Right lobe of liver (tissue), 6 donors: ENCODE measurements at regions not wholly inside any gene's neighbourhood (a gene's known extent, or its start where the extent isn't known, plus 50 kb on each side); places are given as distances from the start of the nearest gene placed in this dataset.
"Not testable (repeated sequence)": the region's sequence is repeated elsewhere in the genome, so short reads cannot be mapped to it uniquely, and the experiment has no call there.

Experiments
- ATAC-seq, 4 donors: fragments of 200-7000 bp; cut with Tn5 transposase; one replicate each; pipeline ENCODE4 v1.9.1; 2020; ENCODE audit warnings: mild to moderate bottlenecking in 4 of 4, moderate library complexity in 4 of 4
- DNase-seq, 3 donors: peaks; one replicate each; pipeline ENCODE4 v3.0.0-alpha.2; 2020
- H3K27ac ChIP-seq, 3 donors: fragments of 200-600 bp; one replicate each; pipeline ENCODE4 v1.8.0; 2022
- H3K27me3 ChIP-seq, 2 donors: fragments of 200-600 bp; one replicate each; pipeline ENCODE4 v1.8.0; 2022
- H3K36me3 ChIP-seq, 4 donors: fragments of 200-600 bp; sonication (generic) in 1 of 4; one replicate each; pipeline versions ENCODE4 v1.5.1 to v1.8.0; 2017 to 2022; ENCODE audit warnings: control low read depth in 1 of 4
- H3K4me1 ChIP-seq, 4 donors: fragments of 200-600 bp; sonication (generic) in 1 of 4; one replicate each; pipeline versions ENCODE4 v1.5.1 to v1.8.0; 2017 to 2022; ENCODE audit warnings: control low read depth in 1 of 4
- H3K4me3 ChIP-seq, 3 donors: fragments of 200-600 bp; one replicate each; pipeline ENCODE4 v1.8.0; 2022
- H3K9me3 ChIP-seq, 4 donors: fragments of 200-600 bp; sonication (generic) in 1 of 4; one replicate each; pipeline versions ENCODE4 v1.5.1 to v1.8.0; 2017 to 2022; ENCODE audit warnings: control low read depth in 1 of 4
- POLR2A ChIP-seq: fragments of 450-650 bp; IDR thresholded peaks from one replicate; pipeline ENCODE4 v1.6.1; 2017; ENCODE audit warnings: antibody characterized with exemption, mild to moderate bottlenecking
- WGBS: methylation state at CpG from one replicate; pipeline ENCODE4 v1.1.6; 2018; ENCODE audit warnings: low coverage, low lambda C conversion rate; ENCODE audit not compliant: insufficient coverage; ENCODE audit errors: missing lambda C conversion rate; 5-methylcytosine and 5-hydroxymethylcytosine counted together
- intact Hi-C, 2 donors: fragments of 100-400 bp; cut with DNase I; formaldehyde crosslinking; loops; one replicate each; pipeline versions ENCODE4 v1.11.2 to v1.14.1; 2022
- TF ChIP-seq, protein P1 (sequence below), 4 donors: fragments of 200-600 bp in 3 of 4; fragments of 450-650 bp in 1 of 4; IDR thresholded peaks; one replicate each; pipeline versions ENCODE4 v1.5.1 to v1.8.0; 2016 to 2022; ENCODE audit warnings: antibody characterized with exemption in 4 of 4, mild to moderate bottlenecking in 2 of 4
- donor health status: DM: no; HTN: yes; CAD: no.
- donor health status: DM: no; HTN: no; CAD: no.
- donor health status: DM: no; HTN: no; CAD: no.
- donor health status: DM: no; HTN: yes; CAD: no.
- donor health status: DM: no; HTN: yes; CAD: no.

DNA sequence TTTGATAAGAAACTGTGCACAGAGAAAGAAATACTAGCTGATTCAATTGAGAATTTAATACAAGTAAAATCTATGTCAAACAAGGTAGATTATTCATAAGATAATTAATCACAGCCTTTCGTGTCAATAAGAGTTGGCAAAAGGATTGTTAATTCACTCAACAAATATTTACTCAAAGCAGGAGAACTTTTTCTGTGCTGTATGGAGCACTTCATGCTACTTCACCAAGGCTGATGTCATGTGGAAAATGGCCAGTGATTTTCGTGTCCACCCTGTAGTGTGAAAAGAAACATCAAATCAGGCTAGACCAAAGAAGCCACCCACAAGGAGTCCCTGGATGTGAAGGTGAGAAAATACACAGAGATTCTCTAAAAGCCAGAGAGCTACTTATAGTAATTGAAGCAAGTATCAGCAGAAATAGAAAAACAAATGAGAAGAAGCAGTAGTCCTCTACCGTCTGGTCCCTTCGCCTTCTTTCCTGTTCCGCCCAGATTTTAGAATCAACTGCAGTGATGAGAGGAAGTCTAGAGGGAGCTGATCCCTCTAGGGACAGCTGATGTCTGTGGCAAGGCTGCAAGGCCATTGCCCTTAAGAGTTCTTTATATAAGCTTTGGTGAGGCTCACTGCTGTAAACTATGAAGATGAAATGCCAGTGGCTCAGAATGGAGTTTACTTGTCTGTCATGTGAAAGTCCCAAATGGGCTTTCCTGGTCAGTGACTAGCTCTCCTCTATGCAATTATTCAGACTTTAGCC is 201.3 kb upstream of the APCDD1 start:
- no peak overlapping the region for H3K27ac ChIP-seq
- TF ChIP-seq, protein P1, sequence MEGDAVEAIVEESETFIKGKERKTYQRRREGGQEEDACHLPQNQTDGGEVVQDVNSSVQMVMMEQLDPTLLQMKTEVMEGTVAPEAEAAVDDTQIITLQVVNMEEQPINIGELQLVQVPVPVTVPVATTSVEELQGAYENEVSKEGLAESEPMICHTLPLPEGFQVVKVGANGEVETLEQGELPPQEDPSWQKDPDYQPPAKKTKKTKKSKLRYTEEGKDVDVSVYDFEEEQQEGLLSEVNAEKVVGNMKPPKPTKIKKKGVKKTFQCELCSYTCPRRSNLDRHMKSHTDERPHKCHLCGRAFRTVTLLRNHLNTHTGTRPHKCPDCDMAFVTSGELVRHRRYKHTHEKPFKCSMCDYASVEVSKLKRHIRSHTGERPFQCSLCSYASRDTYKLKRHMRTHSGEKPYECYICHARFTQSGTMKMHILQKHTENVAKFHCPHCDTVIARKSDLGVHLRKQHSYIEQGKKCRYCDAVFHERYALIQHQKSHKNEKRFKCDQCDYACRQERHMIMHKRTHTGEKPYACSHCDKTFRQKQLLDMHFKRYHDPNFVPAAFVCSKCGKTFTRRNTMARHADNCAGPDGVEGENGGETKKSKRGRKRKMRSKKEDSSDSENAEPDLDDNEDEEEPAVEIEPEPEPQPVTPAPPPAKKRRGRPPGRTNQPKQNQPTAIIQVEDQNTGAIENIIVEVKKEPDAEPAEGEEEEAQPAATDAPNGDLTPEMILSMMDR (IDR thresholded peaks at IDR 0.05) = no peak
- TF ChIP-seq POLR2A = no peak
- no peak overlapping the region for H3K4me3 ChIP-seq
- no peaks in the 10 kb centered on the region for H3K9me3 ChIP-seq
- 55% methylated on average over 5 of the region's 5 CpGs for WGBS
- H3K27me3 ChIP-seq = no peaks in the 10 kb centered on the region
- intact Hi-C loops = no loop called here
- no peaks in the 10 kb centered on the region for H3K36me3 ChIP-seq
- DNase-seq = no peak
- ATAC-seq = peak in 2 of 4 donors; percentile 24 to 25
- no peaks in the 10 kb centered on the region for H3K4me1 ChIP-seq

DNA sequence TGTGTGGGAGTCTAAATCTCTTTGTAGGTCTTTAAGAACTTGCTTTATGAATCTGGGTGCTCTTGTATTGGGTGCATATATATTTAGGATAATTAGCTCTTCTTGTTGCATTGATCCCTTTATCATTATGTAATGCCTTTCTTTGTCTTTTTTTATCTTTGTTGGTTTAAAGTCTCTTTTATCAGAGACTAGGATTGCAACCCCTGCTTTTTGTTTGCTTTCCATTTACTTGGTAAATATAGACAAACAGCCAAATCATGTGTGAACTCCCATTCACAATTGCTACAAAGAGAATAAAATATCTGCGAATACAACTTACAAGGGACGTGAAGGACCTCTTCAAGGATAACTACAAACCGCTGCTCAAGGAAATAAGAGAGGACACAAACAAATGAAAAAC is 198.2 kb upstream of the APCDD1 start:
- 36% methylated on average over 3 of the region's 3 CpGs for WGBS
- H3K27me3 ChIP-seq, ATAC-seq, H3K36me3 ChIP-seq, H3K27ac ChIP-seq, H3K4me1 ChIP-seq, H3K4me3 ChIP-seq, H3K9me3 ChIP-seq, DNase-seq, intact Hi-C loops: not testable (repeated sequence)

DNA sequence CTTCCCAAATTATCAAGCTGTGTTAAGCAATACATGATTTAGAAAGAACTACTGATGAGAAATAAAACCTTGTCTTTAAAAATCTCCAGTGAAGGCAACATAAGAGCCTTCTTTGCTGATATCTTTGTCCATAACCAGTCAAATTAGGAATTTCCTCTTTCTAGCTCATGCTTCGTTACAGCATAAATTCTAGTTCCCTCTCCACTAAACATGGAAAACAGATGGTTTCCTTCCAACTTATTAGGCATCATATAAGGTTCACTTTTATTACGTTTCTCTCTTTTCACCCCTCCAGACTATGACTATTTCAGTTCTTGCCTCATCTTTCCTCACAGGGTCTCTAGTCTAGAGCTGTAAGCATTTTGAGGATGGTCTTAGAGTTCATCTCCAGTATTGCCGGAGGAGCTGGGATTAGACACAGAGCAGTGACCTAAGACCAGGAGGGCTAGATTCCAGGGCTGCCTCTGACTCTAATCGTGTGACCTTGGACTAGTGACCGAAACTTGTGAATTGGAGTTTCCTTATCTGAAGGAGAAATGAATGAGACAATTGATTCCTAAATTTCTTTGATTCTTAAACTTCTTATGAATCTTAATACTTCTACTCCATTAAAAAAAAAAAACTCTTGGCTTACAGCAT is 195.5 kb upstream of the APCDD1 start:
- H3K4me1 ChIP-seq = no peaks in the 10 kb centered on the region
- TF ChIP-seq, protein P1 (IDR thresholded peaks at IDR 0.05) = no peak
- no peak for TF ChIP-seq POLR2A
- no peak for ATAC-seq
- H3K9me3 ChIP-seq = no peaks in the 10 kb centered on the region
- intact Hi-C loops = no loop called here
- H3K36me3 ChIP-seq = no peaks in the 10 kb centered on the region
- WGBS = 34% methylated on average over 5 of the region's 5 CpGs
- no peak overlapping the region for H3K27ac ChIP-seq
- no peak for DNase-seq
- H3K27me3 ChIP-seq = no peaks in the 10 kb centered on the region
- H3K4me3 ChIP-seq = no peak overlapping the region

DNA sequence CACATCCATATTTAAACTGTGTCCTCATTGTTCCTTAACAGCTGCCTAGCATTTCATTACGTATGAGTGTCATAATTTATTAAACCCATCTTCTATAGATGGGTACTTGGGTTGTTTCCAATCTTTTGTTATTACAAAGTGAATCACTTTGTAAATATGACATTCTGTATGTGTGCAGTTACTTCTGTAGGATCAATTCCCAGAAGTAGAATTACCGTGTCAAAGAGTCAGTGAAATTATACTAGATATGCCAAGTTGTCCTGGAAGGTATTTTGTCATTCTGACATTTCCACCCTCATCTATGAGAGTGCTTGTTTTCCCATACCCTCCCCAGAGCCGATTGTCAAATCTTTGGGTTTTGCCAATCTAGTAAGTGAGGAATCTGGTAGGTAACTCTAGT is 194.5 kb upstream of the APCDD1 start:
- ATAC-seq = no peak
- no peak overlapping the region for H3K27ac ChIP-seq
- intact Hi-C loops = no loop called here
- 42% methylated on average over 3 of the region's 3 CpGs for WGBS
- no peak overlapping the region for H3K4me3 ChIP-seq
- H3K27me3 ChIP-seq = no peaks in the 10 kb centered on the region
- no peak for DNase-seq
- no peaks in the 10 kb centered on the region for H3K9me3 ChIP-seq
- no peaks in the 10 kb centered on the region for H3K4me1 ChIP-seq
- TF ChIP-seq, protein P1 (IDR thresholded peaks at IDR 0.05) = no peak
- TF ChIP-seq POLR2A = no peak
- no peaks in the 10 kb centered on the region for H3K36me3 ChIP-seq
